22Rv1 (cell line): ENCODE measurements at regions not wholly inside any gene's neighbourhood (a gene's known extent, or its start where the extent isn't known, plus 50 kb on each side); places are given as distances from the start of the nearest gene placed in this dataset.

Experiments
- H3K27ac ChIP-seq: fragments of 450-650 bp; 2 replicates; pipeline ENCODE4 v1.5.1; 2017
- ZFX ChIP-seq: fragments of 450-650 bp; IDR thresholded peaks from 2 replicates; pipeline ENCODE4 v1.6.1; 2017; ENCODE audit warnings: antibody characterized with exemption, borderline replicate concordance
- TF ChIP-seq, protein P1 (sequence below): fragments of 450-650 bp; IDR thresholded peaks from 2 replicates; pipeline ENCODE4 v1.5.1; 2017; ENCODE audit warnings: mild to moderate bottlenecking

DNA sequence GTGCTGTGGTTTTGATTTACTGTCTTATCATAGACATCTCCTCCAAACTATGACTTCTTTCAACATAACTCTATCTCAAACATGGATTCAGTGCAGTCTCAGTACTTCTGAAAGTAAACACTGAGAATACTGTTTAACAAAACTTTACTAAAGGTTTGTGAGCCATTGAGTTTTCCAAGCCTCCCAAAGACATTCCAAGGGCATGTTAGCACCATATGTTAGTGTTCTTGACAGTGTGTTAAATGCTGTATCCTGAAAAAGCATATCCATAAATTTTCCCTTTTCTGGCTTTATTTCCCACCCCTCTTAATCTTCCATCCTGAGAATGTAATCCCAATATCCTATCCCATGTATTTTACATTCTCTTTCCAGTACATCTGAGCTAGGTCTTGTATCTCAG, 446.8 kb upstream of the CXADR start:
- no peak for TF ChIP-seq ZFX
- TF ChIP-seq, protein P1, sequence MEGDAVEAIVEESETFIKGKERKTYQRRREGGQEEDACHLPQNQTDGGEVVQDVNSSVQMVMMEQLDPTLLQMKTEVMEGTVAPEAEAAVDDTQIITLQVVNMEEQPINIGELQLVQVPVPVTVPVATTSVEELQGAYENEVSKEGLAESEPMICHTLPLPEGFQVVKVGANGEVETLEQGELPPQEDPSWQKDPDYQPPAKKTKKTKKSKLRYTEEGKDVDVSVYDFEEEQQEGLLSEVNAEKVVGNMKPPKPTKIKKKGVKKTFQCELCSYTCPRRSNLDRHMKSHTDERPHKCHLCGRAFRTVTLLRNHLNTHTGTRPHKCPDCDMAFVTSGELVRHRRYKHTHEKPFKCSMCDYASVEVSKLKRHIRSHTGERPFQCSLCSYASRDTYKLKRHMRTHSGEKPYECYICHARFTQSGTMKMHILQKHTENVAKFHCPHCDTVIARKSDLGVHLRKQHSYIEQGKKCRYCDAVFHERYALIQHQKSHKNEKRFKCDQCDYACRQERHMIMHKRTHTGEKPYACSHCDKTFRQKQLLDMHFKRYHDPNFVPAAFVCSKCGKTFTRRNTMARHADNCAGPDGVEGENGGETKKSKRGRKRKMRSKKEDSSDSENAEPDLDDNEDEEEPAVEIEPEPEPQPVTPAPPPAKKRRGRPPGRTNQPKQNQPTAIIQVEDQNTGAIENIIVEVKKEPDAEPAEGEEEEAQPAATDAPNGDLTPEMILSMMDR, result no peak
- no peak overlapping the region for H3K27ac ChIP-seq

DNA sequence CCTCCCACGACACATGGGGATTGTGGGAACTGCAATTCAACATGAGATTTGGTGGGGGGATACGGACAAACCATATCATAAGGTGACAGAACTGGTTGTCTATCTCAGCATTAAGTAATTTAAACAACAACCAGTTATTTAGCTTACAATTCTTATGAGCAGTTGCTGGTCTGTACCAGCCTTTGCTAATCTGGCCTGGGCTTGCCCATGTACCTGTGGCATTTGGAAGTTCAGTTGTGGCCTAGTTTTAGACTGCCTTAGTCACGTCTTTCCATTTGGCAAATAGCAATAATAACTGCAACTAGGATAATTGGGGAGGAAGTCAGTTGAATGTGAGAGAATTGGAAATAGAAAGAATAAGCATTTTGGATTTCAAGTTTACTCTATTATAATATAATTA, 441.8 kb upstream of the CXADR start:
- TF ChIP-seq, protein P1, result no peak
- TF ChIP-seq ZFX, result no peak

DNA sequence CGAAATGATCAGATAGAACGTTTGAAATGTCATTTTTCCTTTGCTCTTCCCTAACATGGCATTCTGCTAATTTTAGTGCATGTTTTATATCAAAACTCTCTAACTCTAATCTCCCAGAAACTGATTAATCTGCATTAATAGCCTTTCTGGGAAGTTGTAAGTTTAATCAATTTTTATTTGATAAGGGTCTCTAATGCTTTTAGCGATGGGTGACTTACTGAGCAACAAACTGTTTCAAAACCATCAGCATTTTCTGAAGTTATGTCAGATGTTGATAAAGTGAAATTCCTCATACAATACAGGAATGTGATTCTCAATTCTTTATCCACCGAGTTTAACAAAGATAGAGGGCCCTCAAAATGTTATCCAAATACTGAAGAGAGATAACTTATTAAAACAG, 431.6 kb upstream of the CXADR start:
- H3K27ac ChIP-seq, result no peak overlapping the region
- no peak for TF ChIP-seq ZFX
- TF ChIP-seq, protein P1, result no peak

More for the DNA sequence above, 441.8 kb upstream of the CXADR start:
- H3K27ac ChIP-seq, result no peak overlapping the region

DNA sequence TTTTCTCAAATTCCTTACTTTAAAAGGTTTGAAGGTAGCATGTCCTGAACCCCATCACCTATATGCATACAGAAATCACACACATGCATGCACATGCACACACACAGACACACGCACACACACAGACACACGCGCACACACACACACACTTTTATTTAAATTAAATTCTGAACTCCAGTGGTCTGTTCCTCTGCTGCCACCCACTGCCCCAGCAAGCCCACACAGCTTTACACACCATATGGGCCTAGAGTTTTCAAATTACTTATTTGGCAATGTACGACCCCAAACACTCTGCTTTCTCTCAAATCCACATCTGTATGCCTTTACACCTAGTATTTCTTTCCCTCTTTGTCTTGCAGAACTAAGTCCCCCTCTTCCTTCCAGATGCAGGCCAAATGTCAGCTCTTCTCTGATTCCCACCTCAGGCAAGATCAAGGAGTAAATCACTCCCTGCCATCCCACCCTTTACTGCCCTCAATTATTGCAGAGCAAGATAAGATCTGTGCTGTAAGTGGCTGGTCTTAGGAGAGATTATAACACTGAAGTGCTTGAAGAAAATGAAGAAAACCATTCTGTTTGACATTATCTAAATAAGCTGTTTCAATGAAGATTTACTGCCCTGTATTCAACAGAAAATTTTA, 429.9 kb upstream of the CXADR start:
- no peak overlapping the region for H3K27ac ChIP-seq
- TF ChIP-seq ZFX, result no peak
- TF ChIP-seq, protein P1, result no peak

DNA sequence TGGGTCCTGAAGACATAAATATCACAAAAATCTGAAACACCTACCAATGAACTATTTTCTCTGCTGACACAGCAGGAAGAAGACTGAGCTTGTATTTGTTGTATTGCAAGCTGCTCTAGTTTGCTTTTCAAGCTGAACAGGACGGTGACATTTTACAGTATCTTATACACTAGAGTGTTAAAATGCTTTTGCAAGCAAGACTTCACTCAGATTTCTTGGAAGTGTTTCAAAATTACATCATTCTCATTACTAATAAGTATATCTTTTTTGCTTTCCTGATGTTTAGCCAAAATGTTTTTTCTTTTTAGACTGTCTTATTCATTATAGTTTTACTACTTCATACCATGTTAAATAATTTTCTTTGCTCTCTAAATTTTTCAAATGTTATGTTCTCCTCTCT, 427.1 kb upstream of the CXADR start:
- no peak for TF ChIP-seq ZFX
- TF ChIP-seq, protein P1, result no peak

DNA sequence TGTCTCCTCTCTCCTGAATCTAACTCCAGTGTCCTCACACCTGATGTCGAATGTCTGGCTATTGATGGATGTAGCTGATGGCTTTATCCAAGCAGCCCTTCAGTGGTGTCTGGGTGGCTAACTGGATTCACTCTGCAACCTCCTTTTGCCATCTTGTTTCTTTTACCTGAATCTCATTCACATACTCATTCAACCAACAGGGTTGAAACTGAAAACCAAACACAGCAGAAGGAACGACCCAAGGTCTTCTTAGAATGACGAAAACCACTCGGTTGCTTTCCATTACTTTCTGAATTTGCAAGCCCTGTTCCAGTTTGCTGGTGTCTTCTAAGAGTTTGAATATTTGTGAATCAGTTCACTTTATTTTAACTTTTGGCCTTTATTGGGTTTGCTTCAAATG, 424.3 kb upstream of the CXADR start:
- TF ChIP-seq ZFX, result no peak
- TF ChIP-seq, protein P1, result no peak
- H3K27ac ChIP-seq, result peak overlapping the region; percentile 65

More for the DNA sequence above, 427.1 kb upstream of the CXADR start:
- no peak overlapping the region for H3K27ac ChIP-seq

DNA sequence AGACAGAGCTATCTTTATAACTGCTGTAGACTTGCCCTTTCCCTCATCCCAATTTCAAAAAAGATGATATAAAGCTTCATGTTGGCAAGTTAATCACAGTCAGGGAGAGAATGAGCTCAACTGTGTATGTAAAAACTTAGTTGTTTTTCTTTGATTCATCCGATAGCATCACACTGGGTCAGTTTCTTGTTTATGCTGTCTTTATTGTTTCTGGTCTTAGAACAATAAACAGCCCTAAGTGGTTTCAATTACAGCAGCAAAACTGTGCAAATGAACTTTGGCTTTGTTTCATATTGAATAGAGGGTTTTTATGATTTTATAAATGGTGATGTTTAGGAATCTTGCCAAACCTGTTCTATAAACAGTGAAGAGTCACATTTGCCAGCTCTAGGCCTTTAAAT, 423.8 kb upstream of the CXADR start:
- peak overlapping the region; percentile 65 for H3K27ac ChIP-seq
- no peak for TF ChIP-seq ZFX
- TF ChIP-seq, protein P1, result no peak
